ENCODE measurements at regions not wholly inside any gene's neighbourhood (a gene's known extent, or its start where the extent isn't known, plus 50 kb on each side); places are given as distances from the start of the nearest gene placed in this dataset.
"Not testable (repeated sequence)": the region's sequence is repeated elsewhere in the genome, so short reads cannot be mapped to it uniquely, and the experiment has no call there.

- DNase-seq: no peak
Measured at GRCh38 chr14:37712976-37713431, 117.6 kb downstream of the TTC6 start.

- DNase-seq: no peak
Measured at GRCh38 chr14:37720131-37720530, 124.7 kb downstream of the TTC6 start.

- no peak for DNase-seq
Measured at GRCh38 chr14:37721976-37722659, 126.7 kb downstream of the TTC6 start.

- no peak for DNase-seq
Measured at GRCh38 chr14:37723515-37723914, 128.1 kb downstream of the TTC6 start.

- DNase-seq: no peak
Measured at GRCh38 chr14:37726708-37727107, 131.3 kb downstream of the TTC6 start.

GRCh38 chr14:37729218-37729617 lies 133.8 kb downstream of the TTC6 start:
- no peak for DNase-seq

GRCh38 chr14:37731094-37731493 lies 135.7 kb downstream of the TTC6 start:
- DNase-seq: no peak

- DNase-seq: no peak
Measured at GRCh38 chr14:37745657-37746056, 150.2 kb downstream of the TTC6 start.

GRCh38 chr14:37746140-37746832 lies 150.9 kb downstream of the TTC6 start:
- DNase-seq: no peak

- DNase-seq: no peak
Measured at GRCh38 chr14:37753459-37753858, 158.0 kb downstream of the TTC6 start.

- not testable (repeated sequence) for DNase-seq
Measured at GRCh38 chr14:37760275-37760674, 164.8 kb downstream of the TTC6 start.

- DNase-seq: no peak
Measured at GRCh38 chr14:37763266-37763665, 167.8 kb downstream of the TTC6 start.

GRCh38 chr14:37772283-37772682 lies 176.9 kb downstream of the TTC6 start:
- DNase-seq: not testable (repeated sequence)

GRCh38 chr14:37776791-37777499 lies 181.5 kb downstream of the TTC6 start:
- no peak for DNase-seq

GRCh38 chr14:37778135-37778943 lies 182.9 kb downstream of the TTC6 start:
- no peak for DNase-seq

GRCh38 chr14:37779480-37779879 lies 184.1 kb downstream of the TTC6 start:
- no peak for DNase-seq

GRCh38 chr14:37780731-37781130 lies 185.3 kb downstream of the TTC6 start:
- DNase-seq: not testable (repeated sequence)

GRCh38 chr14:37784203-37784826 lies 188.9 kb downstream of the TTC6 start:
- not testable (repeated sequence) for DNase-seq

GRCh38 chr14:37784827-37785223 lies 189.4 kb downstream of the TTC6 start:
- DNase-seq: not testable (repeated sequence)

- DNase-seq: not testable (repeated sequence)
Measured at GRCh38 chr14:37785298-37785697, 189.9 kb downstream of the TTC6 start.

- DNase-seq: not testable (repeated sequence)
Measured at GRCh38 chr14:37786114-37786625, 190.7 kb downstream of the TTC6 start.

GRCh38 chr14:37787879-37788494 lies 192.6 kb downstream of the TTC6 start:
- no peak for DNase-seq

Measured in stimulated activated naive CD4-positive, alpha-beta T cell (primary cell).